ENCODE measurements at regions not wholly inside any gene's neighbourhood (a gene's known extent, or its start where the extent isn't known, plus 50 kb on each side); places are given as distances from the start of the nearest gene placed in this dataset.
"Not testable (repeated sequence)": the region's sequence is repeated elsewhere in the genome, so short reads cannot be mapped to it uniquely, and the experiment has no call there.

DNA sequence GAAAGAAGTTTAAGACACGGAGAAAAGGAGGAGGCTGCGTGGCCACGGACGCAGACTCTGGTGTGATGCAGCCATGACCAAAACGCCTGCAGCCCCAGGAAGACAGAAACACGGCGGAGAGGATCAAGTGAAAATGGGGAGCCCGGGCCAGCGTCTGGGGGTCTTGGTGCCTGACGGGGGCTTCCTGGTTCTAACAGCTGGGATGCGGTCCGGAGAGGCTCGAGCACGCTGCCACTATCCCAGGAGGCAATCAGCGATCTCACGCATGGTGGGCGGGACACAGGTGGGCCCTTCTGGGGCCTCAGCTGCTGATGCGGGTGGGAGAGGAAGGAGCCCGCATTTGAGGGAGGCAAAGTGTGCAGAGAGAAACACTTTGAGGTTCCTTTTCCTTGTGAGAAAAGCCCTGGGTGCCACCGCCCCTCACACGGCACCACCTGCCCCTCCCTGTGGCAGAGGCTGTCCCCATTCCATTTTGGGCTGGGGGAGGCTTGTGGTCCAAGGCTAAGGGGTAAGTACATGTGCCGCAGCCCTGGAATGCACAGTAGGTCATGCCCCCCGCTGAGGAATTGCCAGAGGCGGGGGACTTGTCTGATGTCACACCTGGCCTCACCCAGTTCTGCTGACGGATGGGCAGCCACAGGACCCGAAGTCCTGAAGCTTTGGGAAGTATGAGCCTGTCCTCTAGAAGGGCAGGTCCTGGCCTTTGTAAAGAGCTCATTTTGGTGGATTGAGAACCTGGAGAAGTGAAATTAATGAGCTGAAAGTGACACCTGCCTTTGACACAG is 121.7 kb upstream of the ZNF469 start:
- TF ChIP-seq CTCF (IDR thresholded peaks at IDR 0.05; ENCODE audit: low read length); EZH2 (IDR thresholded peaks at IDR 0.05; ENCODE audit: borderline replicate concordance, low read length): not testable (repeated sequence)

Data from OCI-LY1 (cell line).